ENCODE measurements at regions not wholly inside any gene's neighbourhood (a gene's known extent, or its start where the extent isn't known, plus 50 kb on each side); places are given as distances from the start of the nearest gene placed in this dataset.

GRCh38 chr2:57084697-57085281 is 901.0 kb downstream of the CCDC85A start:
- H3K4me2 ChIP-seq (ENCODE audit: insufficient read depth, insufficient read length, low read length) = no peak overlapping the region
- peaks cover 0 to 4% (median 0%) of the 10 kb centered on the region in 3 experiments; a peak in 3 of 7 replicates for H3K36me3 Mint-ChIP-seq (ENCODE audit: insufficient read depth in 1 of 3, low read depth in 3 of 3)
- H2AK5ac ChIP-seq (ENCODE audit: insufficient read length, low read length) = no peak overlapping the region
- no peak overlapping the region for H2BK15ac ChIP-seq (ENCODE audit: low read depth, low read length)
- no peak overlapping the region for H3K56ac ChIP-seq (ENCODE audit: insufficient read length, low read depth, low read length)
- H3T11ph ChIP-seq (ENCODE audit: low read length) = no peak overlapping the region
- no peaks in the 10 kb centered on the region for H3K9me3 ChIP-seq (ENCODE audit: control insufficient read depth, low read depth, low read length)
- no peaks in the 10 kb centered on the region for H3K79me1 ChIP-seq (ENCODE audit: insufficient read depth, low read depth, low read length, poor library complexity, severe bottlenecking)
- H4K5ac ChIP-seq (ENCODE audit: insufficient read length, low read depth, low read length) = no peak overlapping the region
- H3K4me3 Mint-ChIP-seq = no peak overlapping the region
- H3K27ac Mint-ChIP-seq = no peak overlapping the region
- H3K79me2 ChIP-seq (ENCODE audit: insufficient read depth, low read length) = no peaks in the 10 kb centered on the region
- no peak overlapping the region for H2AFZ ChIP-seq (ENCODE audit: low read length)
- TF ChIP-seq, protein P1, sequence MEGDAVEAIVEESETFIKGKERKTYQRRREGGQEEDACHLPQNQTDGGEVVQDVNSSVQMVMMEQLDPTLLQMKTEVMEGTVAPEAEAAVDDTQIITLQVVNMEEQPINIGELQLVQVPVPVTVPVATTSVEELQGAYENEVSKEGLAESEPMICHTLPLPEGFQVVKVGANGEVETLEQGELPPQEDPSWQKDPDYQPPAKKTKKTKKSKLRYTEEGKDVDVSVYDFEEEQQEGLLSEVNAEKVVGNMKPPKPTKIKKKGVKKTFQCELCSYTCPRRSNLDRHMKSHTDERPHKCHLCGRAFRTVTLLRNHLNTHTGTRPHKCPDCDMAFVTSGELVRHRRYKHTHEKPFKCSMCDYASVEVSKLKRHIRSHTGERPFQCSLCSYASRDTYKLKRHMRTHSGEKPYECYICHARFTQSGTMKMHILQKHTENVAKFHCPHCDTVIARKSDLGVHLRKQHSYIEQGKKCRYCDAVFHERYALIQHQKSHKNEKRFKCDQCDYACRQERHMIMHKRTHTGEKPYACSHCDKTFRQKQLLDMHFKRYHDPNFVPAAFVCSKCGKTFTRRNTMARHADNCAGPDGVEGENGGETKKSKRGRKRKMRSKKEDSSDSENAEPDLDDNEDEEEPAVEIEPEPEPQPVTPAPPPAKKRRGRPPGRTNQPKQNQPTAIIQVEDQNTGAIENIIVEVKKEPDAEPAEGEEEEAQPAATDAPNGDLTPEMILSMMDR (conservative IDR thresholded peaks at IDR 0.05) = no peak
- peaks cover 10 to 19% of the 10 kb centered on the region in 2 experiments for H3K9me3 Mint-ChIP-seq
- H3K23ac ChIP-seq (ENCODE audit: insufficient read length, low read depth, low read length) = no peak overlapping the region
- H4K8ac ChIP-seq (replicated peaks; ENCODE audit: insufficient read length, low read depth, low read length) = no peak overlapping the region
- no peaks in the 10 kb centered on the region for H3K4me1 ChIP-seq (ENCODE audit: insufficient read depth, low read length)
- no peak overlapping the region for H3K9ac ChIP-seq (ENCODE audit: extremely low read depth, insufficient read length, low read length)
- no peaks in the 10 kb centered on the region for H3K27me3 ChIP-seq (ENCODE audit: insufficient read depth, low read length)
- no peak overlapping the region for H4K91ac ChIP-seq (ENCODE audit: insufficient read length, low read depth, low read length)
- no peak overlapping the region for H2BK5ac ChIP-seq (ENCODE audit: insufficient read length, low read length)
- no peak overlapping the region for H2BK12ac ChIP-seq (ENCODE audit: insufficient read length, low read depth, low read length)
- peaks cover 3% of the 10 kb centered on the region; the same call in 1 of the 2 replicates for H3K27me3 Mint-ChIP-seq (ENCODE audit: low read depth)
- no peaks in the 10 kb centered on the region for H3K4me1 Mint-ChIP-seq
- no peak overlapping the region for H2BK20ac ChIP-seq (ENCODE audit: low read depth, low read length, poor library complexity, severe bottlenecking)
- H3K18ac ChIP-seq (ENCODE audit: insufficient read length, low read depth, low read length) = no peak overlapping the region
- H3K14ac ChIP-seq (ENCODE audit: insufficient read depth, low read length) = no peak overlapping the region
- no CpG with 5 or more reads among the region's 21 CpGs for WGBS (ENCODE audit: extremely low coverage, insufficient read length, low lambda C conversion rate)
- H3K4ac ChIP-seq (ENCODE audit: low read depth, low read length) = no peak overlapping the region
- no peaks in the 10 kb centered on the region for H4K20me1 ChIP-seq (ENCODE audit: control insufficient read depth, insufficient read depth, insufficient read length)
- DNase-seq = no peak
- H3K27ac ChIP-seq (ENCODE audit: insufficient read length, low read depth, low read length) = no peak overlapping the region
- H2BK120ac ChIP-seq (ENCODE audit: low read depth, low read length, poor library complexity, severe bottlenecking) = no peak overlapping the region
- H3K23me2 ChIP-seq (ENCODE audit: insufficient read length, low read depth, low read length, poor library complexity, severe bottlenecking) = no peaks in the 10 kb centered on the region

All from H9 (cell line).